T-helper 1 cell (primary cell): ENCODE measurements at regions not wholly inside any gene's neighbourhood (a gene's known extent, or its start where the extent isn't known, plus 50 kb on each side); places are given as distances from the start of the nearest gene placed in this dataset.

Experiments
- DNase-seq, 5 donors: peaks; one replicate each; pipeline ENCODE4 v3.0.0-alpha.2; 2012 to 2020

DNA sequence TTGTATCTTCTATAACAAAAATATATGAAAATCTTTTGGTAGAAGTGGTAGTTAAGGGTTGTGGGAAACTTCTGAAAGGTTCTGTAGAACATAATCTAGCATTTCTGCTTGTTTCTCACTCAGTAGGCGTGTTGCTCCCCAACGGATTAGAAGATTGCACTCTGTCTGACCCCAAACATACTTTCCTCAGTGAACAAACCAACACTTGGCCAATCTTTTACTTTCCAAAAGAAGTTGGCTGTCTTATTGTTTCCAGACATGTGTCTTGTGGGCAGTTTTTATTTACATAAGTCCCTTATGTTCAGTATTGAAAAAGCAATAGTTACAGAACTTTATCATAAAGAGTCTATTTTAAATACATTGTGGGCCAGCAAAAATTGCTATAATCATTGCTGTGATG lies 312.8 kb upstream of the EPHA5 start:
- DNase-seq: no peak

DNA sequence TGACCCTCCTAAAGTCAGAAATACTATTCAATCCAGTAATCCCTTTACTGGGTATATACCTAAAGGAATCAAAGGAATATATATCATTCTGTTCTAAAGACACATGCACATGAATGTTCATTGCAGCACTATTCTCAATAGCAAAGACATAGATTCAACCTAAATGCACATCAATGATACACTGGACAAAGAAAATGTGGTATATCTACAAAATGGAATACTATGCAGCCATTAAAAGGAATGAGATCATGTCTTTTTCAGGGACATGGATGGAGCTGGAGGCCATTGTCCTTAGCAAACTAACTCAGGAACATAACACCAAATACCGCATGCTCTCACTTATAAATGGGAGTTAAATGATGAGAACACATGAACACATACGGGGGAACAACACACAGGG lies 306.0 kb upstream of the EPHA5 start:
- DNase-seq: no peak

- no peak for DNase-seq
Observed at GRCh38 chr4:65973186-65973585, 302.9 kb upstream of the EPHA5 start.

- no peak for DNase-seq
Observed at GRCh38 chr4:65971686-65972085, 301.4 kb upstream of the EPHA5 start.

DNA sequence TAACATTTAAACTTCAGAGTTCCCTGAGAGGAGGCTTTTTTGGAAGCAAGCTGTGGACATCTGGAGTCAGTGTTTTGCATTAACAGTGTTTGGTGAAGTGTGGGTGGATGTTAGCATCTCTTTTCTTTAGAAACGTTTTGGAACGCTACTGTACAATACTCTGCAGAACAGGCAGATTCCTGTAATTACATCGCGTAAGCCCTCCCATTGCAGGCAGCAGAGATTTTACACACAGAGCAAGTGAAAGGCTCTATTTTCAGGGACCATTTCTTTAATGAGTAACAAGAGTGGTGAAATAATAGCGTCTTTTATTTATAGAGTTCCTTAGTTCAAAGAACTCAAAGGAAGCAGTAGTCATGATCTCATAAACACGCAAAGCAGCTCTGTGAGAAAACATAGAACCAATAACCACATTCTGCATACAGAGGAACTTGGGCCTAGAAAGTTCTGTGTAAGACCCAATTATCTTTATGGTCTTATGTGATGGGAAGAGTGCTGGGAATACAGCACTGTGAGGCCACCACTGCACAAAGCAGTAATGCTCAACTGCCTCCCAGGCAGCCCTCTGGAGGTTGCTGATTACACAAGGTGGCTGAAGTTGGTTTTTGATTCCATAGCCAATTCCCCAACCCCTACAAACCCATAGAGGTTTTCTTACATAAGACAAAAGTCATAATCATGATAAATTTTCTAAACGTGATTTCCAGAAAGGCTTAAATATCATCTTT lies 298.7 kb upstream of the EPHA5 start:
- no peak for DNase-seq

GRCh38 chr4:65960751-65961150 lies 290.5 kb upstream of the EPHA5 start:
- no peak for DNase-seq

- no peak for DNase-seq
Observed at GRCh38 chr4:65954416-65954815, 284.1 kb upstream of the EPHA5 start.

DNA sequence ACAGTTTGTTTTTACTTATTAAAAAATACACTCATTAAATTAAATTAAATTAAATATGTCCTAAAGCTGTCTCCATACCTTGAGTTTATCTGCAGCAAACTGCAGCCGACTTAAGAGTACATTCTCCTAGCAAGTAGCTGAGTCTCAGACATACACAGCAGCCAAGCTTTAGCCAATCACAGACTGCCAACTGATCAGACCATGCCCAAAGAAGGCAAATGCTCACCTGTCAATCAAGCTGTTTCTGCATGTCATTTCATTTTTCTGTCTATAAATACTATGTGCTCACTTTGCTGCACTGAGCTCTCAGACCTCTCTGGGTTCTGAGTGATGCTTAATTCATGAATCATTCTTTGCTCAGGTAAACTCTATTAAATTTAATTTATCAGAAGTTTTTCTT lies 280.9 kb upstream of the EPHA5 start:
- DNase-seq: no peak

- DNase-seq: no peak
Observed at GRCh38 chr4:65943076-65943475, 272.8 kb upstream of the EPHA5 start.

- DNase-seq: no peak
Observed at GRCh38 chr4:65924843-65925242, 254.6 kb upstream of the EPHA5 start.

GRCh38 chr4:65923616-65924015 lies 253.3 kb upstream of the EPHA5 start:
- no peak for DNase-seq

DNA sequence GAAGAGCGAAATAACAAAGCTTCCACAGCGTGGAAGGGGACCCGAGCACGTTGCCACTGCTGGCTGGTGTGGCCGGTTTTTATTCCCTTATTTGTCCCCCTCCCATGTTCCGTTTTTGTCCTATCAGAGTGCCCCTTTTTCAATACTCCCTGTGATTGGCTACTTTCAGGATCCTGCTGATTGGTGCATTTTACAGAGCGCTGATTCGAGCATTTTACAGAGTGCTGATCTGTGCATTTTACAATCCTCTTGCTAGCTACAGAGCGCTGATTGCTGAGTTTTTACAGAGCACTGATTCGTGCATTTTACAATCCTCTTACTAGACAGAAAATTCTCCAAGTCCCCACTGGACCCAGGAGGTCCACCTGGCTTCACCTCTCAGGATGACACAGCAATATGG lies 250.9 kb upstream of the EPHA5 start:
- no peak for DNase-seq

GRCh38 chr4:65918872-65919271 lies 248.6 kb upstream of the EPHA5 start:
- DNase-seq: no peak

- DNase-seq: no peak
Observed at GRCh38 chr4:65918212-65918611, 247.9 kb upstream of the EPHA5 start.

- DNase-seq: no peak
Observed at GRCh38 chr4:65917486-65917885, 247.2 kb upstream of the EPHA5 start.

DNA sequence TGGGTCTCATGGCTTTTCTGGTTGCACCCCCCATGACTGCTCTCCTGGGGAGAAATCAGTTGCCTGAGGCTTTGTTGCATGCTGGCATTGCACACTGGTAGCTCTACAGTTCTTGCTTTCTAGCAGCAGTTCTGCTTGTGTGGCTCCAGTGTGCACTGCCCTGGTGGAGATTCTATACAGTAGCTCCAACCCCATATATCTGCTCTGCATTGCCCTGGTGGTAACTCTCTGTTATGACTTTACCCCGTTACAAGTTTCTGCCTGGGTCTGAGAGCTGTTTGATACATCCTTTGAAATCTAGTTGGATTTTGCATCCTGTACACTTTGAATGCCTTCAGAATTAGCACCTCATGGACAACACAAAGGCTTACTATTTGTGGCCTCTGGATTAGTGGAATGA lies 241.4 kb upstream of the EPHA5 start:
- no peak for DNase-seq

DNA sequence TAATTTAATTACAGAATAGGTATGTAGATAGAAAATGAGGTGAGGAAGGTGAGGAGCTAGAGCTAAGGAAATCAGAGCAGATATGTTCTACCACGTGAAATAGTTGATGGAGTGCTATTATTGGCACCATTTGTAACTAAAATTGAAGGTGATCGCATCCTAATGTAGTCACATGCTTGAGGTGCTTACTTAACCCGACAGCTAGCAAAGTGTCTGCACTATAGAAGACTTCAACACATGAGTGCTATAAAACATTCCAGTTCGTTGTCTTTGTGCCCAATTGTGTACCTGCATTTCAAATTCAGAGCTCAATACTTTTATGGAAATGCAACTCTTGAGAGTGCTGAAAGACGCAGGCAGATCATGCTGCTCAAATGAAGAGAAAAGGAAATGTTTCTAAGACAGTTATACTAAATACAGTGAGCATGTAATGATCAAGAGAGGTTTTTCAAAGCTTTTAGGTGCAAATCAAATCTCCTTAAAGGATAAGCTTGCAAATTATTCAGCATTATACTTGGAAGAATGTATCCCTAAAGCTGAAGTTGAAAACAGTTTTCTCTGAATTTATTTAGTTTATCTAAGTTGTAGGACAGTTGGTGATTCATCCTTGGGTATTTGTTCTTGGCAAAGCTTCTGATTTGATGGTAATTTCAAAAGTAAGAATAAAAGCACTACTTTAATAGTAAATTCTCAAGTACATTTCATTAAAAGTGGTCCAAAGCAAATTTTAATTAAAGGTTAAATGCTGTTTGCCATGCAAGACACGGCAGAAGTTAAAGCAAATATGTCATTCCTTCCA lies 223.9 kb upstream of the EPHA5 start:
- no peak for DNase-seq

DNA sequence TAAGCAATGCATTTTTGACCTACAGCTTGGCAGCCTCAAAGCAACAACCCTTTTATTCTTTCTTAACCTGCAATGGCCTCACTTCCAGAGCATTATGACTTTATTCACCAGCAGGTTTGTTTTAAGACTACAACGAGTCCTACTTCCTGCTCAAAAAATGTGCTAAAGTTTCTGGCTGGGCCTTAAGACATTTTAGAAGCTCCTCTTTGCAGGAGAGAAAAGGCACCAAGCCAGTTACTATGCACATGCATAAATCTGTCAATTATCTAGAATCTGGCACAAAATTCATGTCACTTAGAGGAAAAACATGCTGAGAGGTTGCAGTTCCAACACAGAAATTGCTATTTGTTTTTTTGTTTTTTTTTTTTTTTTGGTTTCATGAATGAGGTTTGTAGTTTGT lies 223.0 kb upstream of the EPHA5 start:
- DNase-seq: no peak

DNA sequence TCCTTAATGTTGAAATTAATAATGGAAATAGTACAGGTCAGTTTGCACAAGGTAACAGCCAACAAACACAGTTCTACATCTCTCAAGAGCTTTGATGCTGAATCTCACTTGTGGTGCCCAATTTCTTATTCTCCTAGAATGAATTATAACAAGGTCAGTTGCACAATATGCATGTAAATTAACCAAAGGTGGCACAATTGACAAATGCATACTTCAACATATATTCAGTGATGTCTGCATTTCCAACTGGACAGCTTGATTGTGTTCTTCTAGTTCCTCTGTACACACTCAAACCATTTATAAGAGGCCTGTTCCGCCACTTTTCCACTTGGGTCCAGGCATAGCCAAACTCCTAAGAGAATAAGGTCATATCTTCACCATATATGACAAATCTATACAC lies 210.3 kb upstream of the EPHA5 start:
- no peak for DNase-seq

GRCh38 chr4:65868096-65868824 lies 198.0 kb upstream of the EPHA5 start:
- DNase-seq: no peak

DNA sequence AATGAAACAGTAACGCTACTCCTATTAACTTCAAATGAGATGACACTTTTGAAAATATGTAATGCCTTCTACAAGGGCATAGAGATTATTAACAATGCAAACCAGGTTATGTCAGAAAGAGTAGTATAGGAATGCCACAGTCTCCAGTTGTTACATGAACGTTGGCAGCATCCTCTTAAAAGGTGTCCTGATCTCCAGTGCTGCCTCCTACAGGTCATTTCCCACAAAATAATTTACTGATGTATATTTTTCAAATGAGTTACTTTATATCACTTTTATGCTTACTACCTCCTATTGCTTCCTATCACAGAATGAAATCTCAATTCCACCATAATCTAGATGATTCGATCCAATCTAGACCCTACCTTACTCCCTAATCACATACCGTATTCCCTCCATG lies 195.2 kb upstream of the EPHA5 start:
- DNase-seq: no peak

- DNase-seq: no peak
Observed at GRCh38 chr4:65861993-65862392, 191.7 kb upstream of the EPHA5 start.

GRCh38 chr4:65845199-65845773 lies 175.0 kb upstream of the EPHA5 start:
- DNase-seq: no peak
